ENCODE measurements at regions not wholly inside any gene's neighbourhood (a gene's known extent, or its start where the extent isn't known, plus 50 kb on each side); places are given as distances from the start of the nearest gene placed in this dataset.
"Not testable (repeated sequence)": the region's sequence is repeated elsewhere in the genome, so short reads cannot be mapped to it uniquely, and the experiment has no call there.

DNA sequence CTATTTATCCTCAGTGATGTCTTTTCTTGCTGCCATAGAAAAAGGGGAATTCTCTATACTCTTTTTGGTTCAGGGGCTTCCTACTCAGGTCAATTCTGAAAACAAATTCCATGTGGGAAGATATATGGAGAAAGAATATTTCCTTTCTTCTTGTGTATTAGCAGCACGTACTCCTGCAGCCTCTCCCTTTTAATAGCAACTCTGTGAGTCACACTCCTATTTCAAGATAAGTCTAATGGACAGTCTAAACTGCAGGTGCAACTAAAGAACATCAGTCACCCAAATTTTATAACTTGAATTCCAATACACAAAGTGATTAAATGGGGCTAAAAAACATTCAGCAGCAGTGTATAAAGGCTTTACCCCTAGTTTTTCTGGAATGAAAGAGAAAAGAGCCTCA is 942.2 kb downstream of the CNTNAP5 start:
- DNase-seq (ENCODE audit: low read depth): no peak

DNA sequence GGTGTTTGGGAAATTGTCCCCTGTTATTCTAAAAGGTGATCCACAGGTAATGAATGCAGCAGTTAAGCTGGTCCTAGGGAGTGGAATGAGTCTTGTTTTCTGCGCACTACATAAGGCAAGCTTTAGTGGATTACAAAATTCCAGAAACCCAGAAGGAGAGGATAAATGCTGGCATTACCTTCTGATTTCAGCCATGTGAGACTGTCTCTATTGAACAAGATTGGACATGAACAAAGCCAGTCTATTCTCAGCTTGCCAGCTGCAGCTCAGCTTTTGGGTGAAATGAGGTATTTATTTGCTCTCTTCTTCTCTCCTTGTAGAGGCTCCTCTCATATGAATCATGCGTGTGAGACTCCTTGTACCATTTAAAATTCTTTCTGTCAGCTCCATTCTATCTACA is 944.9 kb downstream of the CNTNAP5 start:
- DNase-seq (ENCODE audit: low read depth): no peak

DNA sequence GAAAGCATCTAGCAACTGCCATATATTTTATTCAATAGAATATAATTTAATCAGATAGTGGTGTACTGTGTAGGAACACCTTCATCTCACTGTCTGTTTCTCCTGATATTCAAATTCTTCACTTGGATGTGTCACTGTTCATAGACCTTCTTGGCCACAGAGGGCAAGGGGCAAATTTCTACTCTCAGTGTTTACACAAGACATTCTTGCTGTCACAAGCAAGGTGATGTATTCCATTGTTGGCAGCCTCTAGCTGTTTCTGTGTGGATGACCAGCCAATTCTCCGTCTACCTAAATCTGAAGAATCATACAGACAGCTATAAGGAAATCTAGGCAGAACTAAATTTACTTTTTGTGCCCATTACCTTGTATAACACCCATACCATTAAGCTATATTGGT is 948.3 kb downstream of the CNTNAP5 start:
- no peak for DNase-seq (ENCODE audit: low read depth)

DNA sequence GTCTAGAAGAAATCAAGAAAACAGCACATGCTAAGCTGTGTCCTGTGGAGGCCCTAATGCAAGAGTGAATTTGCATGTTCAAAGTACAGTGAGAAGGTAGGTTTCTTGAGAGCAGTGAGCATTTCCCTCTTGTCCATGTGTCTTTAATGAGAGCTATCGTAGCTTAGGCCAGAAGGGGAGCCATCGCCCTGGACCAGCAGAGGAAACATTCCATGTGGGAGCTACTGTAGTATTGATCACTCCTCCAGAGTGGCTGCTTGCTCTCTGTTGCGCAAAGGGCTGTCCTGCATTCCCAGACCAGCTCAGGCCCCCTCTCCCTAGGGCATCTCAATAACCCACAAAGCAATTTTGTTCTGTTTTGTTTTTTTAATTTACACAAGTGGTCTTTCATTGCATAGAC is 950.1 kb downstream of the CNTNAP5 start:
- no peak for DNase-seq (ENCODE audit: low read depth)

DNA sequence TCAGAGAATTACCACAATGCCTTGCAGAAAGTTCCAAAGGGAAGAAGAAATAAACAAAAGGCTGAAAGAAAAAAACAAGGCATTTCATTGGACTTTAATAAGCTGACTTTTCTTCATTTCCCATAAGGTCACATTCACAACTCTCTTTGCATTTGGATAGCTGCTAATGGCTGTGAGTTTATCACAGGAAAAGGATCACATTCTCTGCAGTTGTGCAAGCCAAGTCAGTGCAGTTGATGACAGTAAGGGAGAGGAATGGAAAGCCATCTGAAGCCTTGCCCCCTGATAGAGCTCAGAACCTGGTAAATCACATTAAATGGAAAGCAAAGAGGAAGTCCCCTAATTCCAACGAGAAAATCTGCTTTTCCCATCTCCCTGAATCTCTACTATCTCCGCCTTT is 950.6 kb downstream of the CNTNAP5 start:
- DNase-seq (ENCODE audit: low read depth): no peak

DNA sequence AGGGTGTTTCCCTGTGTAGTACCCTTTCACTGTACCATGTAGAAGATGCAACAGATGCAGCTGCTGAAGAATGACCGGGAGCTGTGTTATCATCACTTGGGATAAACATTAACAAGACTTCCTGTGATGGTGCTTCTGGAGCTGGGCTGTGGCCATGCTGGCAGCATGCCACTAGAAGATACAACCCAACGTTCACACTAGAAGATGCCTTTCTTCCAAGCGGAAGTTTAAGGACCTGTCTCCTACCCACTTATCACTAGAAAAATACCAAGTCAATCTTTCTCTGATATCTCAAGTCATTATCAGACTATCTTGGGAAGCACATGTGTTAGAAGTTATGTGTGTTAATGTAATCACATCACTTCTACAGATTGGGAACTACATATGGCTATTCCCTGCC is 953.5 kb downstream of the CNTNAP5 start:
- DNase-seq (ENCODE audit: low read depth): no peak

DNA sequence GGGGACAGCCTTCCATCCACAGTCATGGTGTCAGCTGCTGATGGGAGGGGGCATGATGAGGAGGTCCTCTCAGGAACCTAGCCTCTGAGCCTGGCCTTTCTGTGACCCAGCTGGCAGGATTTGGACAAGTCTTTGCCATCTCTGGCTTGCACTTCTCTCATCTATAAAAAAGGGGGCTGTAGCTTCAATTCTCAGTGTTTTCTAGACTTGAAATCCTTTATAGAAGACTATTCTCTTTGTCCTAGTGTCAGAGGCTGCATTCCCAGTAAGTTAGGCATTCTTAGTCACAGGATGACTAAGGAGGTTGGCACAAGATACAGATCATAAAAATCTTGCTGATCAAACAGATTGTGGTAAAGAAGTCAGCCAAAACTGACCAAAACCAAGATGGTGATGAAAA is 958.5 kb downstream of the CNTNAP5 start:
- DNase-seq (ENCODE audit: low read depth): no peak

DNA sequence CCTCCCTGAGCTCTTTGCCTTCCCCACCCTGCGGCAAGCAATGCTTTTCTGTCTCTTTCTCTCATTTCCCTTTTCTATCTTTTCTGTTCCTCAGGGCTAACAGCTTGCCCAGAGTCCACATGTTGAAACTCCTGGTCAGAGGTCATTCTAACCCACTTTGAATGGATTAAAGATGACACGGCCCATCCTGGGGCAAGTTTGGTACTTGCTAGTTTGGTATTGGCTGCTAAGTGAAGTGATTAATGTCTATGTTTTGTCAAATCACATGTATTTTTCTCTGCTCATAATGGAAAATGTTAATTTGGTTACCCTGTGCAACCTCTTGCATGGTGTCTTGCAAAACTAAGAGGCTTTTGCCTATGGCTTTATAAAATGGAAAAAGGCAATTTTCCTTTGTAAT is 960.2 kb downstream of the CNTNAP5 start:
- no peak for DNase-seq (ENCODE audit: low read depth)

DNA sequence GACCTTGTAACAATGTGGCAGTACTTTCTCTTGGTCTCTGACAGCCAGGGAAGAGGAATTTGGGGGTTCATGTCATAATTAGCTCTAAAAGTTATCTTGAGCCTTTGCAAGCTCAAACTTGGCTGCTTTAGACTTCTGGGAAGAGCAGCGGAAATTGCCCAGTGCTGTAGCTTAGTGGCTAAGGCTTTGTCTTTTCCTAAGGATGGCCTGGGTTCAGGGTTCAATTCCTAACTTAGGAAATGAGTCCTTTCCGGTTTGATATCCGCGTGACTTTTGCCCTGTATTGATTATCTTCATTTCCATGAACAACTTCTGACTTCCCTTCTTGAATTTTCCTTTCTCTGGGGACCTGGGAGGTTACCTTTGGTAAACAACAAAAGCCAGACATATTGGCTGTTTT is 961.0 kb downstream of the CNTNAP5 start:
- DNase-seq (ENCODE audit: low read depth): no peak

DNA sequence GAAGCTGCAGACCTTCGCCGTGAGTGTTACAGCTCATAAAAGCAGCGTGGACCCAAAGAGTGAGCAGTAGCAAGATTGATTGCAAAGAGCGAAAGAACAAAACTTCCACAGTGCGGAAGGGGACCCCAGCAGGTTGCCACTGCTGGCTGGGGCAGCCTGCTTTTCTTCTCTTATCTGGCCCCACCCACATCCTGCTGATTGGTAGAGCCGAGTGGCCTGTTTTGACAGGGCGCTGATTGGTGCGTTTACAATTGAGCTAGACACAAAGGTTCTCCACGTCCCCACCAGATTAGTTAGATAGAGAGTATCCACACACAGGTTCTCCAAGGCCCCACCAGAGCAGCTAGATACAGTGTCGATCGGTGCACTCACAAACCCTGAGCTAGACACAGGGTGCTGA is 961.8 kb downstream of the CNTNAP5 start:
- DNase-seq (ENCODE audit: low read depth): not testable (repeated sequence)

DNA sequence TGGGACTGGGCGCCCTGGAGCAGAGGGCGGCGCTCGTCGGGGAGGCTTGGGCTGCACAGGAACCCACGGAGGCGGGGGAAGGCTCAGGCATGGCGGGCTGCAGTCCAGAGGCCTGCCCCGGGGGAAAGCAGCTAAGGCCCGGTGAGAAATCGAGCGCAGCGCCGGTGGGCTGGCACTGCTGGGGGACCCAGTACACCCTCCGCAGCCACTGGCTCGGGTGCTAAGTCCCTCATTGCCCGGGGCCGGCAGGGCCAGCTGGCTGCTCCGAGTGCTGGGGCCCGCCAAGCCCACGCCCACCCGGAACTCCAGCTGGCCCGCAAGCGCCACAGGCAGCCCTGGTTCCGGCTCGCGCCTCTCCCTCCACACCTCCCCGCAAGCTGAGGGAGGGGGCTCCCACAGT is 962.3 kb downstream of the CNTNAP5 start:
- DNase-seq (ENCODE audit: low read depth): not testable (repeated sequence)

DNA sequence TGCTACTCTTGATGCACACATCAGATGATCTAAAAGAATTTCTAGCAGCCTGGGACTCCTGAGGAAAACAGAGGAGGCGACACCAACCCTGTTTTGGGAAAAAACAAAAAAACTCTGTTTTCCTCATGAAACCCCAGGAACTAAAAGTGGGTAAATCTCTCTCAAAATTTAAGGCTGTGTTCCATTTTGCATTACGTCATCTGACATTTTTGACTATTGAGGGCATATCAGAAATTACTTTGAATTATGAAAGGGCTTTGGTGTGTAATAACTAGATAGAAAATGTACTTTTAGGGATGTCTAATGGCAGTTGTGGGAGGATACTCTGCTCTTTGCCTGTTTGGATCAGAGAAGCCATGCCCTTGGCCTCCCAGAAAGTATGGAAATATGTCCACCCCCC is 963.0 kb downstream of the CNTNAP5 start:
- DNase-seq (ENCODE audit: low read depth): no peak

DNA sequence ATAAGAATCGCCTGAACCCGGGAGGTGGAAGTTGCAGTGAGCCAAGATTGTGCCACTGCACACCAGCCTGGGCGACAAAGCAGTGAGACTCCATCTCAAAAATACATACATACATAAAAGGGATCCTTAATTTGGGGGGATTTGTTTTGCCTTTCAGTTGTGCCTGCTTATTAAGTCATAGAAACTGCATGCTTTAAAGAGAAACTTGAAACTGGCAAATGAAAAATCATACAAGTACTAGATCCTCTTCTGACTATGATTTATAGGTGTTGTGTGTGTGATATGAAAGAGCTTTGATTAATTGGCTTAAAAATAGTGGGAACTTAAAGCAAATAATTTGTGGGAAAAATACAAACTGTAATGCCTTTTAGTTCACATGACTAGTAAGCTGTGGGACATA is 963.7 kb downstream of the CNTNAP5 start:
- DNase-seq (ENCODE audit: low read depth): no peak

DNA sequence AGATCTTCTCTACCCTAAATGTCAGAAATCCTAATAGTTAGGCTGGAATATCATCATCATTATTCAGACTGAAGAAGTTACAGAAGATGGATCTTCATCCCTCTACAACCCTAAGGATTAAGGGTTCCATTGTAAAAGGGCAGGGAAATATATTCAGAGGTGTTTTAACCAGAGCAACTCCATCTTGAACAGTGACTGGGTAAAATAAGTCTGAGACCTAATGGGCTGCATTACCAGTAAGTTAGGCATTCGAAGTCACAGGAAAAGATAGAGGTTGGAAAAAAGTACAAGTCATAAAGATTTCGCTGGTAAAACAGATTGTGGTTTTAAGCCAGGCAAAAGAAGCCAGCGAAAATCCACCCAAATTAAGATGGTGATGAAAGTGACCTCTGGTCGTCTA is 968.7 kb downstream of the CNTNAP5 start:
- DNase-seq (ENCODE audit: low read depth): no peak

DNA sequence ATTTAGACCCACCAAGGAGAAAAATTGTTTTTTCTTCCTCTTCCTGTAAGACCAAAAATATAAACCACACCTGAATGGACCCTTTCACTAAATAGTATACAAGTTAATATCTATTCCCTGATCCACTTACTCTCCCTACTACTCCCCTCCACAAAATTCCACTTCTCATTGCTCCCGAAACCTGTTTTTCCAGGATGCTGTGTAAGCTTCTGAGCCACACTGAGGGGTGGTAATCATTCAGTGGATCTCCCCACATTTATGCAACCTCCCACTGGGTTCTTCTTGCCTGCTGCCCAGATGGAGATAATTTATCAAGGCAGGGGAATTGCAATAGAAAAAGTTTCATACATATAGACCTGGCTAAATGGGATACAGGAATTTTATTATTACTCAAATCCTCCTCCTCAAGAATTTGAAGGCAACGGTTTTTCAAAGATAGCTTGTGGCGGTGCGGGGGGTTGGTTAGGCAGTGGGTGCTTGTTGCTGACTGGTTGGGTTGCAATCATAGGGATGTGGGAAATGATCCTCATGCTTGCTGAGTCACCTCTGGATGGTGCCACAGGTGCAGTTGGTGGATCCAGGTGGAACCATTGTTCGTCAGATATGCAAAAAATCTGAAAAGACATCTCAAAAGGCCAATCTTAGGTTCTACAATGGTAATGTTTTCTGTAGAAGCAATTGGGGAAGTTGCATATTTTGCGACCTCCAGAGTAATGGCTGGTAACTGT is 970.3 kb downstream of the CNTNAP5 start:
- no peak for DNase-seq (ENCODE audit: low read depth)

DNA sequence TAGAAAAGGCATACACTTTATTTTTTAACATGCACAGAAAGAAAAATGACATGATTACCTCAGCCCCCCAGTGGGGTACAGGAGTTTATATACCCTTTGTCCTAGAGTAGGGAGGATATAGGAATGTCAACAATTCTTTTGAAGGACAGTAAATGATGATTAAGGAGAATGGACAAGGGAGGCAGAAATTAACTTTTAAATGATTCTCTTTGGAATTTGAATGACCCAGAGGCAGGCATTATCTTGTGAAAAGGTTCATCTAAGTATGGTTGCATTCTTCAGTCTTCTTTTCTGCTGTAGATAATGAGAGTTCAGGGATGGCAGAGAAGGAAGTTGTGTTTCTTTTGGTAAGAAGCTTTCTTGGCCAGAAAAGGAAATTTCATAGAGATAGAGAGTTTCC is 971.3 kb downstream of the CNTNAP5 start:
- no peak for DNase-seq (ENCODE audit: low read depth)

DNA sequence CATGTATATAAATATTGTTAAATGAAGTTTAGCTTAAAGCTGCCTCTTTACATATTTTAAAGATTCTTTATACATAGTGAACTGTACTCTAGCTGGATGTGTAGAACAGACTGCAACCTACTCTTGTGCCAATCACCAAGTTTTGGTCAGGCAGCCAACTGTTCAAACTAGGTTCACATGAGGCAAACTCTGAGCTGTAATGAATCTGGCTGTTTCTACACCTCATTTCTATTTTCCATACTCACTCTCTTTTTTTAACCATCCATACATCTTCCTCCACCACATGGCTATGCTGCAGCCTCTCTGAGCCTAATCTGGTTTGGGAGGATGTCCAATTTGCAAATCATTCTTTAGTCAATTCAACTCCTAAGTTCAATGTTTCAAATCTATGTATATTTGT is 974.8 kb downstream of the CNTNAP5 start:
- no peak for DNase-seq (ENCODE audit: low read depth)

DNA sequence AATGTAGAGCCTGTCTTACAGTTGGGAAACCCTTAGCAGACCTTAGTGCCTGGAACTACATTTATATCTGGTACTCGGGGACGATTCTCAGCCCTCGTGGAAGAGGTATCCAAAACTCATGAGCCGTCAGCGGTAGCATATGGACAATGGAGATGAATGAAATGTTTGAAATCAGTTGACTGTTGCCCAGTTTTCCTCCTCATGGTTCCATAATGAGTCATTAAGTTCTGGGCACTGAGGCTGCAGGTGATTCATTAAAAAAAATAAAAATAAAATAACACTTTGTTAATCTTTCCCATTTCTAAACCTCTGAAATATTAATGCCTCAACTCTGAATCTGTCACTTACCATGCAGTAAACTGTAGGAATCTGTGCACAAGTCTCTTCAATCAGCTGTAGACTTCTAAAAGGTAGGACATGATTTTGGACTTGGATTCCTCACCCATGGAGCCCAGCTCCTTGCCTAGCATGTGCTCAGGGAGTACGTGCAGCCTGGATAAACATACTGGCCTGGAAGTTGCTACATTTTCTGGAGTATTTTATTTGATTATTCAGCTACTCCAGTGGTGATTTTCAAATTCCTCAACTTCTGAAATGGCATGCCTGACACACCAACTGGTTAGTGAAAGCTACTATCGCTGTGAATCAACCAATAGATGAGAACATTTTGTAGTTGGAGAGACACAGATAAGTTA is 979.2 kb downstream of the CNTNAP5 start:
- no peak for DNase-seq (ENCODE audit: low read depth)

DNA sequence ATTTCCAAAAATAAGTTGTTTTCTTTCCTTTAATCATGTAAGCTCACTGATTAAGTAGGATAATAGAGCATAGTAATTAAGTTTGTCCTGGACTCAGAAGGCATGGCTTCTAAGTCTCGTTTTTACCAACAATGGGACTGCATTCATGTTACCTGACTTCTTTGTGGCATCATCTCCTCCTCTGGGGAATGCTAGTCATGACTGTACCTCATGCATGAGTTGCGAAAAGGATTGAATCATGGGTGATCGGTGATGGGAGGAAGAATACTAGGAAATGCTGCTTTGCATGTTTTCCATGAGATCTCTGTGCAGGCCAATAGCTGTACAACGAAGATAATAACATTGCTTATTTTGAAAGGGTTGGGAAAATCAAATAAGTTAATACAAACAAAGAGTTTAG is 981.6 kb downstream of the CNTNAP5 start:
- DNase-seq (ENCODE audit: low read depth): no peak

DNA sequence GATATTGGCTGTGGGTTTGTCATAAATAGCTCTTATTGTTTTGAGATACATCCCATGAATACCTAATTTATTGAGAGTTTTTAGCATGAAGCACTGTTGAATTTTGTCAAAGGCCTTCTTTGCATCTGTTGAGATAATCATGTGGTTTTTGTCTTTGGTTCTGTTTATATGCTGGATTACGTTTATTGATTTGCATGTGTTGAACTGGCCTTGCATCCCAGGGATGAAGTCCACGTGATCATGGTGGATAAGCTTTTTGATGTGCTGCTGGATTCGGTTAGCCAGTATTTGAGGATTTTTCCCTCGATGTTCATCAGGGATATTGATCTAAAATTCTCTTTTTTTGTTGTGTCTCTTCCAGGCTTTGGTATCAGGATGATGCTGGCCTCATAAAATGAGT is 1003.6 kb downstream of the CNTNAP5 start:
- not testable (repeated sequence) for DNase-seq (ENCODE audit: low read depth)

DNA sequence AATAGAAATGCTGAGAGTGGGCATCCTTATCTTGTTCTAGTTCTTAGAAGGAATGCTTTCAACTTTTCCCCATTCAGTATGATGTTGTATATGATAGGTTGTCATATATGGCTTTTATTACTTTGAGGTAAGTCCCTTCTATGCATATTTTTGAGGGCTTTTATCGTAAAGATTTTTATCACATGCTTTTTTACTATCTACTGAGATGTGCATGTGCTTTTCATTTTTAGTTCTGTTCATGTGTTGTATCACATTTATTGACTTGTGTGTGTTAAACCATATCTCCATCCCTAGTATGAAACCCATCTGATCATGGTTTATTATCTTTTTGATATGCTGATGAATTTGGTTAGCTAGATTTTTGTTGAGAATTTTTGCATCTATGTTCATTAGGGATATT is 1008.8 kb downstream of the CNTNAP5 start:
- no peak for DNase-seq (ENCODE audit: low read depth)

DNA sequence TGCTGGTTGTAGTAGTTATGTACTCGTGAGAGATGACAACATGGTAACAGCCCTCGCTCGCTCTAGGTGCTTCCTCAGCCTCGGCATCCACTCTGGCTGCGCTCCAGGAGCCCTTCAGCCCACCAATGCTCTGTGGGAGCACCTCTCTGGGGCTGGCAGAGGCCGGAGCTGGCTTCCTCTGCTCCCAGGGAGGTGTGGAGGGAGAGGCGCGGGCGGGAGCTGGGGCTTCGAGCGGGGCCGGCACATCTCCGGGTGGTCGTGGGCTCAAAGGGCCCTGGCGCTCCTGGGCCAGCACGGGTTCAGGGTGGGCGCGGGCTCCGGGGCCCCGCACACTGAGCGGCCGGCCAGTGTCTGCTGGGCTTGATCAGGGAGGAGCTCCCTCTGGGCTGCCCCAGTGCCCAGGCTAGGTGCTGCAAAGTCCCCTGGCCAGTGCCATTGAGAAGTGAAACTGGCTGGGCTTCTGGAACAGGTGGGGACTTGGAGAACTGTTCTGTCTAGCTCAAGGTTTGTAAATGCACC is 1012.1 kb downstream of the CNTNAP5 start:
- no peak for DNase-seq (ENCODE audit: low read depth)

DNA sequence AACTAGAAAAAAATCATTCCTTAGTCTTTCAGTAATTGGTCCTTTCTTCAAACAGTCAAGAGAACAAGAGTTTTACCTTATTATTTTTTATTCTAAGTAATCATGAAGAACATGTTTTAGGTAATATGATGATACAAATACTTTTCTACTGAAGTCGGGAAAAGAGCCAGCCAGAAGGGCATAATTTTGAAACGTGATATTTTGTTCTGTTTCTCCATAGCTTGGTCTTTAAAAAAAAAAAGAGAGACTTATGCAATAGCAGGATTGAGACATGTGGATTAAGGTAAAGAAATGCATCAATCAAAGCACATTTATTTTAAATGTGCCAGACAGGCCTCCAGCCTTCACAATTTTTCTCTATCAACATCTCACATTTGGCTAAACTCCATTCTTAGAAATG is 1016.8 kb downstream of the CNTNAP5 start:
- no peak for DNase-seq (ENCODE audit: low read depth)

DNA sequence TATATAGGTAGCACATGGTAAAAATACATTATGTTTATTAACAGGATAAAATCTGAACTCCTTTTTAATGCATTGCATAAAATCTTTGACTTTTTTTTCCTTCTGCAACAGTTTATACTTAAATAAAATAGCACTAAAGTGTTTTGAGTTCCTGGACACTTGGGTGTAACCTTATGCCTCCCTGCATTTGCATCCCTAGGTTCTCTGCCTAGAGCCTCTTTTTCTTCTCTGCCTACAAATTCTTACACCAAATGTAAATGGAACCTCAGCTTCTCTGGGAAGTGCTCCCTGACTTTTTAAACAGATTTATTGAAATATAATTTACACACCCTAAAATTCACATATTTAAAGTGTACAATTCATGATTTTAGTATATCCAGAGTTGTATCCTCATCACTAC is 1017.6 kb downstream of the CNTNAP5 start:
- DNase-seq (ENCODE audit: low read depth): no peak
